Parathyroid adenoma (tissue), 2 donors: ENCODE measurements at regions not wholly inside any gene's neighbourhood (a gene's known extent, or its start where the extent isn't known, plus 50 kb on each side); places are given as distances from the start of the nearest gene placed in this dataset.

Source experiments
- H2AFZ ChIP-seq: fragments of 300-600 bp; sonication (generic); one replicate; pipeline ENCODE4 v1.7.0; 2017; ENCODE audit warnings: antibody characterized with exemption, mild to moderate bottlenecking
- H3K27ac ChIP-seq: fragments of 300-600 bp; sonication (generic); one replicate; pipeline ENCODE4 v1.7.0; 2017
- H3K27me3 ChIP-seq: fragments of 300-600 bp; sonication (generic); one replicate; pipeline ENCODE4 v1.7.0; 2017; ENCODE audit warnings: low read length; ENCODE audit not compliant: control insufficient read depth, insufficient read depth
- H3K36me3 ChIP-seq: fragments of 300-600 bp; sonication (generic); one replicate; pipeline ENCODE4 v1.7.0; 2017; ENCODE audit warnings: low read length; ENCODE audit not compliant: control insufficient read depth, insufficient read depth
- H3K4me1 ChIP-seq: fragments of 300-600 bp; sonication (generic); one replicate; pipeline ENCODE4 v1.7.0; 2017; ENCODE audit warnings: control low read depth
- H3K4me2 ChIP-seq: fragments of 300-600 bp; sonication (generic); one replicate; pipeline ENCODE4 v1.7.0; 2017; ENCODE audit warnings: low read length
- H3K4me3 ChIP-seq: fragments of 300-600 bp; sonication (generic); one replicate; pipeline ENCODE4 v1.7.0; 2017; ENCODE audit warnings: low read depth, low read length
- H3K79me2 ChIP-seq: fragments of 300-600 bp; sonication (generic); one replicate; pipeline ENCODE4 v1.7.0; 2017; ENCODE audit warnings: control low read depth
- H3K9ac ChIP-seq: fragments of 300-600 bp; sonication (generic); one replicate; pipeline ENCODE4 v1.7.0; 2017; ENCODE audit warnings: mild to moderate bottlenecking
- H3K9me3 ChIP-seq: fragments of 300-600 bp; sonication (generic); one replicate; pipeline ENCODE4 v1.7.0; 2017; ENCODE audit warnings: low read length; ENCODE audit not compliant: control insufficient read depth
- CTCF ChIP-seq: fragments of 300-600 bp; sonication (generic); IDR thresholded peaks from one replicate; pipeline ENCODE4 v1.7.0; 2017; ENCODE audit warnings: antibody characterized with exemption, mild to moderate bottlenecking
- donor health status: primary hyperparathyroidism.

GRCh38 chr5:6190838-6191237 is 187.5 kb downstream of the MED10 start:
- H3K27me3 ChIP-seq, result no peaks in the 10 kb centered on the region
- no peak for TF ChIP-seq CTCF
- no peaks in the 10 kb centered on the region for H3K9me3 ChIP-seq

GRCh38 chr5:6188976-6189375 is 189.4 kb downstream of the MED10 start:
- Histone ChIP-seq H2AFZ (no peak overlapping the region), H3K79me2 (no peaks in the 10 kb centered on the region), H3K27me3 (no peaks in the 10 kb centered on the region), H3K4me3 (no peak overlapping the region), H3K4me2 (no peak overlapping the region), H3K36me3 (no peaks in the 10 kb centered on the region), H3K9ac (no peak overlapping the region), H3K9me3 (no peaks in the 10 kb centered on the region), H3K27ac (no peak overlapping the region), H3K4me1 (no peaks in the 10 kb centered on the region)
- TF ChIP-seq CTCF, result no peak

More at GRCh38 chr5:6190838-6191237, 187.5 kb downstream of the MED10 start:
- no peak overlapping the region for H3K9ac ChIP-seq
- no peak overlapping the region for H3K4me2 ChIP-seq
- H3K79me2 ChIP-seq, result no peaks in the 10 kb centered on the region
- H3K4me1 ChIP-seq, result no peaks in the 10 kb centered on the region
- H3K4me3 ChIP-seq, result no peak overlapping the region
- H3K36me3 ChIP-seq, result no peaks in the 10 kb centered on the region
- H3K27ac ChIP-seq, result no peak overlapping the region
- no peak overlapping the region for H2AFZ ChIP-seq

GRCh38 chr5:6188344-6188743 is 190.0 kb downstream of the MED10 start:
- Histone ChIP-seq H3K9ac (no peak overlapping the region), H3K79me2 (no peaks in the 10 kb centered on the region), H3K27ac (no peak overlapping the region), H3K4me2 (no peak overlapping the region), H2AFZ (no peak overlapping the region), H3K27me3 (no peaks in the 10 kb centered on the region), H3K36me3 (no peaks in the 10 kb centered on the region), H3K9me3 (no peaks in the 10 kb centered on the region), H3K4me1 (no peaks in the 10 kb centered on the region), H3K4me3 (no peak overlapping the region)
- no peak for TF ChIP-seq CTCF

DNA sequence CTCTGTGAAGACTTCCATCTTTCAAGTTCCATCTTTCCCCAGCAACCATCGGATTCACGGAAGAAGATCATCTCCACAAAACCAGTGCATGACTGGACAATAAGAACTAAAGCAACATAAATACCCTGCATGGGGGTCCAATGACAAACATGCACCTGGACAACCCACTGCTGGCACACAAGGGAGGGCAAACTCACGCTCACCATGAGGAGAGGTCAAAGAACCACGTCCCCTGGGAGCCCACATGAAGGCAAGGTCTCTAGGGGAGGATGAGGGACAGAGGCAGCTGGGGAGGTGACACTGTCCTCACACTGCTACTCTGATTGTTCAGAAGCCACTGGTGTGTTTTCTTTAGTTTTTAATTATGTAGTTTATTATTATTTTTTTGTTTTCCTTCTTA is 190.8 kb downstream of the MED10 start:
- no peaks in the 10 kb centered on the region for H3K36me3 ChIP-seq
- no peaks in the 10 kb centered on the region for H3K79me2 ChIP-seq
- no peak for TF ChIP-seq CTCF
- H3K4me1 ChIP-seq, result no peaks in the 10 kb centered on the region
- no peak overlapping the region for H2AFZ ChIP-seq
- H3K4me2 ChIP-seq, result no peak overlapping the region
- H3K27me3 ChIP-seq, result no peaks in the 10 kb centered on the region
- H3K4me3 ChIP-seq, result no peak overlapping the region
- no peaks in the 10 kb centered on the region for H3K9me3 ChIP-seq
- H3K9ac ChIP-seq, result no peak overlapping the region
- H3K27ac ChIP-seq, result no peak overlapping the region

DNA sequence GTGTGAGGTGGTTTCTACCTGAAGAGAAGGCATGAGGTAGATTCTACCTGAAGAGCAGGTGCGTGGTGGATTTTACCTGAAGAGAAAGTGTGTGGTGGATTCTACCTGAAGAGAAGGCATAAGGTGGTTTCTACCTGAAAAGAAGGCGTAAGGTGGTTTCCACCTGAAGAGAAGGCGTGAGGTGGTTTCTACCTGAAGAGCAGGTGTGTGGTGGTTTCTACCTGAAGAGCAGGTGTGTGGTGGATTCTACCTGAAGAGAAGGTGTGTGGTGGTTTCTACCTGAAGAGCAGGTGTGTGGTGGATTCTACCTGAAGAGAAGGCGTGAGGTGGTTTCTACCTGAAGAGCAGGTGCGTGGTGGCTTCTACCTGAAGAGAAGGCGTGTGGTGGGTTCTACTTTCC is 192.8 kb downstream of the MED10 start:
- no peaks in the 10 kb centered on the region for H3K79me2 ChIP-seq
- no peak overlapping the region for H3K9ac ChIP-seq
- no peak for TF ChIP-seq CTCF
- H3K36me3 ChIP-seq, result no peaks in the 10 kb centered on the region
- no peak overlapping the region for H2AFZ ChIP-seq
- H3K27ac ChIP-seq, result no peak overlapping the region
- H3K4me1 ChIP-seq, result no peaks in the 10 kb centered on the region
- no peaks in the 10 kb centered on the region for H3K9me3 ChIP-seq
- H3K4me2 ChIP-seq, result no peak overlapping the region
- no peaks in the 10 kb centered on the region for H3K27me3 ChIP-seq
- no peak overlapping the region for H3K4me3 ChIP-seq
